ENCODE measurements at regions not wholly inside any gene's neighbourhood (a gene's known extent, or its start where the extent isn't known, plus 50 kb on each side); places are given as distances from the start of the nearest gene placed in this dataset.

DNA sequence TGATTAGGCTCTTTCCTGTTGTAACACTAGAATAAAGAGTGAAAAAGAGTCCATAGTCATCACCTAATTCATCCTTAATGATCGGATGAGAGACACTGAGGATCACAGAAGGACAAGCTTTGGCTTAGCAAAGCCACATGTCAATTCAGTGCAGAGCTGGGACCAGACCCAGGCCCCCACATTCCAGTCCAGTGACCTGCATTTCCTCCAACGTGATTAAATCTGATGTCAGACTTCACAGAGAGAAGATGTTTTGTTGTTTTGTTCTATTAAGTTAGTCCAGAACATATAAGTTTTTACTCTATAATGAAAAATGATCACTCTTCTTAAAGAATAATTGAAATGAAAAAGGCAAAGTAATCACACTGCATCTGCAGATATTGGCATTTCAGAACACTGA, 377.9 kb upstream of the PAPPA start:
- DNase-seq (ENCODE audit: low spot score), result no peak
- Histone ChIP-seq H3K36me3 (no peaks in the 10 kb centered on the region), H3K27ac (no peak overlapping the region), H3K9me3 (no peaks in the 10 kb centered on the region), H3K4me3 (no peak overlapping the region), H3K27me3 (replicated peaks; ENCODE audit: insufficient read depth) (no peaks in the 10 kb centered on the region), H3K4me1 (replicated peaks) (no peaks in the 10 kb centered on the region)
- no peak for TF ChIP-seq POLR2A (IDR thresholded peaks at IDR 0.05)
- TF ChIP-seq POLR2AphosphoS5 (IDR thresholded peaks at IDR 0.05), result no peak
- TF ChIP-seq, protein P1, sequence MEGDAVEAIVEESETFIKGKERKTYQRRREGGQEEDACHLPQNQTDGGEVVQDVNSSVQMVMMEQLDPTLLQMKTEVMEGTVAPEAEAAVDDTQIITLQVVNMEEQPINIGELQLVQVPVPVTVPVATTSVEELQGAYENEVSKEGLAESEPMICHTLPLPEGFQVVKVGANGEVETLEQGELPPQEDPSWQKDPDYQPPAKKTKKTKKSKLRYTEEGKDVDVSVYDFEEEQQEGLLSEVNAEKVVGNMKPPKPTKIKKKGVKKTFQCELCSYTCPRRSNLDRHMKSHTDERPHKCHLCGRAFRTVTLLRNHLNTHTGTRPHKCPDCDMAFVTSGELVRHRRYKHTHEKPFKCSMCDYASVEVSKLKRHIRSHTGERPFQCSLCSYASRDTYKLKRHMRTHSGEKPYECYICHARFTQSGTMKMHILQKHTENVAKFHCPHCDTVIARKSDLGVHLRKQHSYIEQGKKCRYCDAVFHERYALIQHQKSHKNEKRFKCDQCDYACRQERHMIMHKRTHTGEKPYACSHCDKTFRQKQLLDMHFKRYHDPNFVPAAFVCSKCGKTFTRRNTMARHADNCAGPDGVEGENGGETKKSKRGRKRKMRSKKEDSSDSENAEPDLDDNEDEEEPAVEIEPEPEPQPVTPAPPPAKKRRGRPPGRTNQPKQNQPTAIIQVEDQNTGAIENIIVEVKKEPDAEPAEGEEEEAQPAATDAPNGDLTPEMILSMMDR (IDR thresholded peaks at IDR 0.05), result no peak
- intact Hi-C loops (cut with DNase I), result no loop called here
- WGBS, result 43% methylated on average over 2 of the region's 2 CpGs

DNA sequence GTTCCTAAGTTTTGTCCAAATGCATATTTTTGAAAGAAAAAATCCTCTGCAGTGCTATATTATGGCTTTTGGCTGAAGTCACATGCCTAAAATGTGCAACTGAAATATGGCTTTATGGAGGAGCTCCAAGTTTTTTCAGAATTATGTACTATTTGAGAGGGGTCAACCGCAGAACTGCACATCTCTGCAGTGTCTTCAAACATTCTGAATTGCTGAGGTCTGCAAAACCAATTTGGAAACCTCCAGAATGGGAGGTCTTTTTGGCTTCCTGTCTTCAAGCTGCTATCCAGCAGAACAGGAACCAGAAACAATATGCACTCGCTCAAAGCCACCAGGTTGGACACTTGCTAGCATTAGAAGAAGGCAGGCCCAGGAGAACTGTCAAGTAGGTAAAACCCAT, 376.0 kb upstream of the PAPPA start:
- no peaks in the 10 kb centered on the region for H3K36me3 ChIP-seq
- H3K9me3 ChIP-seq, result no peaks in the 10 kb centered on the region
- no peak for DNase-seq (ENCODE audit: low spot score)
- no peak overlapping the region for H3K4me3 ChIP-seq
- intact Hi-C loops (cut with DNase I), result no loop called here
- no peak overlapping the region for H3K27ac ChIP-seq
- H3K4me1 ChIP-seq (replicated peaks), result no peaks in the 10 kb centered on the region
- WGBS, result 84% methylated on average over 2 of the region's 2 CpGs
- no peak for TF ChIP-seq POLR2AphosphoS5 (IDR thresholded peaks at IDR 0.05)
- TF ChIP-seq POLR2A (IDR thresholded peaks at IDR 0.05), result no peak
- TF ChIP-seq, protein P1 (IDR thresholded peaks at IDR 0.05), result no peak
- no peaks in the 10 kb centered on the region for H3K27me3 ChIP-seq (replicated peaks; ENCODE audit: insufficient read depth)

DNA sequence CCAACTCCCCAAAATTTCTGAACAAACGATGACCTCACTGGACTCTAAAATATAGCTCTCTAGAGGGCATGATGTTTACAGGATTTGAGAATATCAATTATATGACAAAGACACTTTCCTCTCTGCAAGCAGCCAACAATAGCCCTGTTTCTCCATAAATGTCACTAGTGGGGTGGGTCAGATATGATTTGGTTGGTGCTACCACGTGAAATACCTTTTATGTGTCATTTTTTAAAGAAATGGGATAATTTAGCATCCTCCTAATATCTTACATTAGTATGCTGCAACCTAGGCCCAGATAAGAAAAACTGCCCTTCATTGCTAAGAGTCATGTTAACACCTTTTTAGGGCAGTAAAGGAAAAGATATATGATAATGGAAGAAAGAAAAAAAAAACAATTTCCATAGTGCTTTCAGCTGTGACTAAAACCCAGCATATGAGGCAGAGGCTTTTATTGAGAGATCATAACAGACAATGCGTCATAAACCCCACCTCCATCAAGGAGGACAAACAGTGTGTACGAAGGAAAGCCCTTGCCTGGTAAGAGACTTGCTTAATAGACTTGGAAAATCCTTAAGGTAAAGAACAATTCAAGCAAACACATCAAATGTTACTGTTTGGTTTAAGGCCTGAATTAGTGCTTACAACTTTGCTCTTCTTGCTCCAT, 372.4 kb upstream of the PAPPA start:
- Histone ChIP-seq H3K27ac (no peak overlapping the region), H3K27me3 (replicated peaks; ENCODE audit: insufficient read depth) (no peaks in the 10 kb centered on the region), H3K9me3 (no peaks in the 10 kb centered on the region), H3K36me3 (no peaks in the 10 kb centered on the region), H3K4me3 (no peak overlapping the region), H3K4me1 (replicated peaks) (no peaks in the 10 kb centered on the region)
- DNase-seq (ENCODE audit: low spot score), result no peak
- intact Hi-C loops (cut with DNase I), result no loop called here
- 42% methylated on average over 4 of the region's 4 CpGs for WGBS
- TF ChIP-seq POLR2A (IDR thresholded peaks at IDR 0.05) (no peak), POLR2AphosphoS5 (IDR thresholded peaks at IDR 0.05) (no peak)
- TF ChIP-seq, protein P1 (IDR thresholded peaks at IDR 0.05), result no peak

DNA sequence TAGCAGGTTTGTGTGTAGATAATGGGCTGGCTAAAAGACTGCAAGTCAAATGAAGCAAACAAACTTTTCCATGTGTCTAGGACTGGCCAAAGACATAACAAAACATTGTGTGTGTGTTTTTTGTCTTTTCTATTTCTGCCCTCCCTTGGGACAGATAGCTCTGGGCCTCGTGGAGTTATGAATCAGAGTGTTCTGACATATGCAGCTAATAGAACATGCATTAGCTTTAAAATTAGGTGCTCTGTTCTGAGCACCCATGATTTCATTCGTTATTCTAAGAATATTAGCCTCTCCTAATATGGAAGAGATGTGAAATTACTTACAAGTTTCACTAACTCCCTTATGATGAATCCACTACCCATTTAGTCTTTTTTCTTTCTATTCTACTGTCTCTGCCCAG, 367.3 kb upstream of the PAPPA start:
- Histone ChIP-seq H3K4me3 (no peak overlapping the region), H3K27me3 (replicated peaks; ENCODE audit: insufficient read depth) (no peaks in the 10 kb centered on the region), H3K27ac (no peak overlapping the region), H3K36me3 (no peaks in the 10 kb centered on the region), H3K9me3 (no peaks in the 10 kb centered on the region), H3K4me1 (replicated peaks) (no peaks in the 10 kb centered on the region)
- DNase-seq (ENCODE audit: low spot score), result no peak
- WGBS, result 64% methylated on average over 2 of the region's 2 CpGs
- TF ChIP-seq, protein P1 (IDR thresholded peaks at IDR 0.05), result no peak
- TF ChIP-seq POLR2A (IDR thresholded peaks at IDR 0.05), result no peak
- no peak for TF ChIP-seq POLR2AphosphoS5 (IDR thresholded peaks at IDR 0.05)
- intact Hi-C loops (cut with DNase I), result no loop called here

DNA sequence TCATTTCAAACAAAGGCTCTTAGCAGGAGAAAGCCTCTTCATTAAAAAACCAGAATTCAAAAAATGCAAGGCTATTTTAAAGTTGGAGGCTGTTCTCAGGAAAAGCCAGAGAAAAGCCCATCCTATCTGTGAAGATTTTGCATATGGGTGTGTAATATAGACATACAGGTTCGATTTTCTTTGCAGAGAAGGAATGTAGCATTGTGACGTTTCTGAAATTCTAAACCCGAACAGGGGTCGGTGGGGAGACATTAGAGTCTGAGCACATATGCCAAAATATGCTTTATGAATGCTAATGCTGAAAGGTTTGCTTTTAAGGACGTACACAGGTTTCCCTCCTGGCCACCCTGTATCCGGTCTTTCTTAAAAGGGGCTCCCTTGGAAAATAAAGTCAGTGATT, 363.1 kb upstream of the PAPPA start:
- H3K4me1 ChIP-seq (replicated peaks), result no peaks in the 10 kb centered on the region
- TF ChIP-seq POLR2AphosphoS5 (IDR thresholded peaks at IDR 0.05) (no peak), POLR2A (IDR thresholded peaks at IDR 0.05) (no peak)
- TF ChIP-seq, protein P1 (IDR thresholded peaks at IDR 0.05), result no peak
- H3K27me3 ChIP-seq (replicated peaks; ENCODE audit: insufficient read depth), result no peaks in the 10 kb centered on the region
- DNase-seq (ENCODE audit: low spot score), result no peak
- H3K36me3 ChIP-seq, result no peaks in the 10 kb centered on the region
- H3K27ac ChIP-seq, result no peak overlapping the region
- 45% methylated on average over 6 of the region's 6 CpGs for WGBS
- no peaks in the 10 kb centered on the region for H3K9me3 ChIP-seq
- intact Hi-C loops (cut with DNase I), result no loop called here
- H3K4me3 ChIP-seq, result no peak overlapping the region

Data from prostate gland (tissue), 2 donors.